T47D (cell line): ENCODE measurements at regions not wholly inside any gene's neighbourhood (a gene's known extent, or its start where the extent isn't known, plus 50 kb on each side); places are given as distances from the start of the nearest gene placed in this dataset.

ENCODE experiments used
- DNase-seq, 2 experiments: peaks; one replicate each; pipeline versions ENCODE4 v3.0.0 to v3.0.0-alpha.2; 2011 to 2012; ENCODE audit warnings: low read depth in 1 of 2, low spot score in 1 of 2
- JUND ChIP-seq: IDR thresholded peaks from 2 replicates; pipeline ENCODE4 v1.6.1; 2012; ENCODE audit warnings: low read depth
- in situ Hi-C: cut with HindIII; loops from 2 replicates; pipeline ENCODE4 v1.10.0; 2016; ENCODE audit warnings: low sequenced_read_pairs, low pct_unique_long_range_greater_than_20kb

DNA sequence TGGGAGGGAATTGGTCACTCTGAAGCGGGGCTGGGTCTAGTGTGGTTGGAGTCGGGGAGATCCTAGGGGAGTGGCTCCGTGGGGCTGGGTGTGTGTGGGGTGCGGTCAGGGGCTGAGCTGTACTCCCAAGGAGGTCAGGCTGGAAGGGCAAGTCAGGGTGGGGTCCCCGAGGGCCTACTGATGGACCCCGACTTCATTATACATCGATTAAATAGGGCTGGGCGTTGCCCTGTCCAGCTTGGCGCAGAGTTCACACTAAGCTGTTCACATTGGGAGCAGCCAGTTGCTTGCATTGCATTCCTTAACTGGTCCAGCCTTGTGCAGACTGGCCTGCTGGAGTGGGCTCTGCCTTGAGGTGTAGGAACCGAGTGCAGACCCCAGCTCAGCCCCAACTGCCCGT is 131.2 kb downstream of the ASB1 start:
- in situ Hi-C loops, result no loop called here
- TF ChIP-seq JUND, result no peak
- no peak for DNase-seq

DNA sequence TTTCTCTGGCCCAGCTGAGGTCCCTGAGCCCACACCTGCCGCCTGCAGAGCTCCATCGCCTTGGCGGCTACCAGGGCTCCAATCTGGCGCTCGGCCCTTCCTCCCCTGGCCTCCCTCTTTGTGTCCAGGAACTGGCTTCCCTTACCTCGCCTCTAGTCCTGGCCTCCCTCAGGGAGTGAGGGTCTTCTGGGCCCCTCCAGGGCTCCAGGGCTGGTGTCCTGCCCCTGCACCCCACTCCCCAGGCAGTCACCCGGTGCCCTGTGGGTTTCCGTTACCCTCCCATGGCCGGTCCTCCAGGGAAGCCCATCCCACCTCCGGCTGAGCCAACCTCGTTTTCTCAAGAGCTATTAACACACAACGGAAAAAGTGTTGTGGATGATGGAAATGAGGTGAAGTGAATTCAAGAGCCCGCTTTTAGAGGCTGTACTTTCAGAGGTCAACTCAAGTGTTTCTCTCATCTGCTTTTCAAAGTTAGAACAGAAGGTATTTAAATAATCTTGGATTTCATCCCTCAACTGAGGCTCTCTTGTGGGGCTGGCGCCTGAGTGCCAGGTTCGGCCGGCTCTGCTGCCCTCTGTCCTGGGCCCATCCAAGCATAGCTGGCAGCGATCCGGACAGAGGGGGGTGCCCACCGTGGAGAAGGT is 131.9 kb downstream of the ASB1 start:
- no peak for TF ChIP-seq JUND
- DNase-seq, result no peak
- in situ Hi-C loops, result no loop called here

DNA sequence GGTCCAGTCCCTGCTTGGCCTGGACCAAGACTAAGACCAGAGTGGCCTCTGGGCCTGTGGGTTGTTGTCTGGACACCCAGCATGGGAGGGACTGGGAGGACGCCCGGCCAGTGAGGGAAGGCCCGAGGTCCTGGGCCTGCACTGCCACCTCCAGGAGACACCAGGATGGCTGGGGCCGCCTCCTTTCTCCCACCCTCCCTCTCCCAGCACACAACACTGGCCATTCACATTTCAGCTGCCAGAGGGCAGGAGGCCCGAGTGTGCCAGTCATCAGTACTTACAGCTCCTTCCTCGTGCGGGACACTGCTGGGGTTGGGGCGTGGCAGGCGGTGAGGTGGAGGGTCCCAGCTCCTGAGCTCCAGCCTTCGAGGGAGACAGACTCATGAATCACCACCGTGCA is 133.5 kb downstream of the ASB1 start:
- no peak for DNase-seq
- TF ChIP-seq JUND, result no peak
- in situ Hi-C loops, result no loop called here

DNA sequence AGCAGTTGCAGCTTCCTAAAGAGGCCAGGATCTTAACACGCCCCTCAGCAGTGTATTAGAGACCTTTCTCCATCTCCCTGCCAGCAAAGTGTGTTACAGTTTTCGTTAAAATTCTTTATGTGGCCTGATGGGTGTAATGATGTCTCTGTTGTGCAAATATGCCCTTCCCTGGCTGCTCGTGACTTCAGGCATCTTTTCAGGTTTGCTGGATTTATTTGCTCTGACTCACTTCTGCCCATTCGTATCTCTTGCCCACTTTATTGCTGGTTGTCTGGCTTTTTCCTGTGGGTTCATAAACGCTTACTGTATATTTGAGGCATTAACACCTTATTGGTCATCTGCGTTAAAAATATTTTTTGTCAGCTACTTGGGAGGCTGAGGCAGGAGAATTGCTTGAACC is 134.5 kb downstream of the ASB1 start:
- no peak for TF ChIP-seq JUND
- in situ Hi-C loops, result no loop called here
- no peak for DNase-seq

DNA sequence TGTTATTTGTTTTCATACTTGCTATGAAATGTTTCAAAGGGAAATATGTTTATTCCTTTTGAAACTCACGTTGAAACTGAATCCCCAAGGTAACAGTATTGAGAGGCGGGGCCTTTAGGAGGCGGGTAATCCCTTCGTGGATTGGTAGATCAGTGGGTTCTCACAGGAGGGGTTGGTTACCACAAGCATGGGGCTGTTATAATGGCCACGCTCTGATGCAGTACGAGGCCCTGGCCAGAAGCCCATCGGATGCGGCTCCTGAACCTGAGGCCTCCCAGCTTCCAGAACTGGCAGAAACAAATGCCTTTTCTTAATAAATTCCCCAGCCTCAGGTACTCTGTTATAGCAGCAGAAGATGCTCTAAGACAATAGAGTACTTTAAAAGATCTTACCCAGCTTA is 135.7 kb downstream of the ASB1 start:
- DNase-seq, result no peak
- TF ChIP-seq JUND, result no peak
- in situ Hi-C loops, result no loop called here

DNA sequence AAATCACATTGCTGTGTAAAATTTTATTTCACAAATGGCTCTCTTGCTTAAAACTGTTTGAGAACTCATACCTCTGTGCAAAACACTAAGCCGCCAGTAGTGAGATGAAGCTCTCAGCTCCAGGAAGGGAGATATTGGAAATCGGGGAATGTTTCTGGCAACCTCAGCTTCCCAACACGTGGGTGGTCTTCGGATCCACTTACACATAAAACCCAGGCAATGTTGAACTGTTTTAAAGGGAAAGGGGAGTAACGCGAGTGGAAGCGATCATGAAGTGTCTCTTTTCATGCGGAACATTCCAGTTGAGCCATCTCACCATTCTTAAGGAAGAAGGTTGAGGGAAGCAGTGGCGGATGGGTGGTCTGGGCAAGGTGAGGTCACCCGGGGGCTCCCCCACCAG is 136.8 kb downstream of the ASB1 start:
- no peak for DNase-seq
- in situ Hi-C loops, result no loop called here
- no peak for TF ChIP-seq JUND

DNA sequence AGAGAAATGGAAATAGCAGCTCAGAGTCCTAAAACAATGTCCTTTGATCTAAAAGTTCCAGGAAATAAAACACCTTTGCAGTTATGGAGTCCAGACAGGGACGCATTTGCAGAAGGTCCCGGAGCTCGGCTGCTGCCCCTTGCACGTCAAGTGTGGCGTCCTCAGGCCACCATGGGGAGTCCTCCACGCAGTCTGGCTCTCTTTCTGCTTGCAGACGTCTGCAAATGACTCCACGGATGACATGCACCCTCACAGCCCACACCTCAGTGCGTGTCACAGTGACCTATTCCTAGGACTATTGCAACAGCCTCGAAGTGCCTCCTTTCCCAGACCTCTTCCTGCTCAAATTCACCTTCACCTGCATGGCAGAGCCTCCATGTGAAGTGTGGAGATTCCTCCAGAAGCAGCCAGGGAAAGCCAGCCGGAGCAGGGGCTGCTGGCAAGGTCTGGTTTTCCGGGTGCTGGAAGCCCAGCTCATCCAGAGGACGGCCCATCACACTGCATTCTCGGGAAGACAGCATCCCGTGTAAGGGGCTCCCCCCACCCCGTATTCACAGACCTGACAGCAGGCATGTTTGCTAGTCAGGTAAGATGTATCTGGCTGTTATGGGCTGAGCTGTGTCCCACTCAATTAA is 137.7 kb downstream of the ASB1 start:
- no peak for TF ChIP-seq JUND
- no peak for DNase-seq
- in situ Hi-C loops, result no loop called here

DNA sequence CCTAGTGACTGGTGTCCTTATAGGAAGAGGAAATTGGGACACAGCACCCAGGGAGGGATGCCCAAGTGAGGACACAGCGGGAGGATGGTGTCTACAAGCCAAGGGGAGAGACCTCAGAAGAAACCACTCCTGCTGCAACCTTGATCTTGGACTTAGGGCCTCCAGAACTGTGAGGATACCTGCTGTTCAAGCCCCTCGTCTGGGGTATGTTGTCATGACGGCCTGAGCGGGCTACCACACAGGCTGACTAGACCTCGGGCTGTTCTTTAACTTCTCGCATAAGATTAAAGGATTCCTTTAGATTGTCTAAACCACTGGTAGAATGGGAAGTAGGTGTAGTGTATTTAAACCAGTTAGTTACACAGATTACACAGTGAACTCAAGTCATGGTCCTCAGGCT is 138.3 kb downstream of the ASB1 start:
- in situ Hi-C loops, result no loop called here
- DNase-seq, result no peak
- no peak for TF ChIP-seq JUND

DNA sequence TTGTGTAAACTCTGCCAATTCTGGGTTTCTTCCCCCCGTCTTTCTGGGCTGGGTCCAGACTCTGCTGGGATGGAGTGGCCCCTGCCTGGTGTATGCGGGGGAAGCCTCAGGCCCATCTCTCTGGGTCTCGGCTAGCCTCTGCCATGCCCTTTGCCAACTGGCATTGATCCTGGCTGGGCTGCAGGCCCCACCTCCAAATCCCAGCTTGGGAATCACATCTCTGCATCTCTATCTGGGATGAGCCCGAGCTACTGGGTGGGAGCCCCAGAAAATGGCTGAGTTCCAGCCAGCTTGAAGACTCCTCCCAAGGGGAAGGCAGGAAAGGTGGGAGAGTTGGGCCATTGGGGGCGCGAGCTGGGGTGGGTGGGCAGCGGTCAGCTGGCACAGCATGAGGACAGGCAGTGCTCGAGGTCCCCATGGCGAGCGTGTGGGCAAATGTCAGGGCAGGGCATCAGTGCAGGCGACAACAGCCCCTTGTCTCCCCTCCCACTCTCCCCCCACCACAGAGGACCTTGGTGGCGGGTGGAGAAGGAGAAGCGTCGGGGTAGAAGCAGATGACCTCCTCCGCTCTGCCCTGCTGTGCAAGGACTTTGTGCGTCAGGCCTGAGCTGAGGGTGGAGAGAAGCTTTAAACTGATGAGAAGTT is 139.4 kb downstream of the ASB1 start:
- in situ Hi-C loops, result no loop called here
- DNase-seq, result no peak
- no peak for TF ChIP-seq JUND

DNA sequence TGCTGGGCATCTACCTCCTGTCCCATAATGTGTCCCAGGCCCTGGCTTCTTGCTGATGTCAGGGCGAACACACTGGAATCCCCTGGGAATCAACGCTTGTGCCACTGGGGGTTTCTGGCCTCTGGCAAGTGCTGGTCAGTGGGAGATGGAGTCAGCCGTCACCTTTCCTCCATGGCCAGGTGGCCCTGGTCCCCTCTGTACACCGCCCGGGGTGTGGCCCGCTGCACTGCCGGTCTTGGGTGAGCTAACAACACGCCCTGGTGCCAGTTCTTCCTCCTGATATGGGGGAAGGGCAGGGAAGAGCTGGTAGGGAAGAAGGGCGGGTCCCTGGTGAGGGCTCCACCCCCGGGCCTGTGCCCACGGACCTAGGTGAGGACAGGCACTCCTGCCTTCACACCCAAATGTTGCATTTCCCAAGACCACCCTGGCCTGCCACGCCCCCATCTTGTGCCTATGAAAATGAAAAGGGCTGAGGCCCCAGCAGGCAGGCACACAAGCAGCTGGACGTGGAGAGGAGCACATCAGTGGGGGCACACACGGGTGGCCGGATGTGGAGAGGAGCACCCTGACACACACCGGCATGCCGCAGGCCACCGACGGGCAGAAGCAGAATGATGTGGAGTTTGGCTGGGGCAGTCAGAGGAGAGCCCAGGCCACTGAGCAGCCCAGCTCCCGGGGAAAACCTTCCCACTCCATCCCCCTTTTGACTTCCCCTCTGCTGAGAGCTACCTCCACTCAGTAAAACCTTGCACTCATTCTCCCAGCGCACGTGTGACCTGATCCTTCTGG is 140.5 kb downstream of the ASB1 start:
- in situ Hi-C loops, result no loop called here
- DNase-seq, result no peak
- TF ChIP-seq JUND, result no peak

DNA sequence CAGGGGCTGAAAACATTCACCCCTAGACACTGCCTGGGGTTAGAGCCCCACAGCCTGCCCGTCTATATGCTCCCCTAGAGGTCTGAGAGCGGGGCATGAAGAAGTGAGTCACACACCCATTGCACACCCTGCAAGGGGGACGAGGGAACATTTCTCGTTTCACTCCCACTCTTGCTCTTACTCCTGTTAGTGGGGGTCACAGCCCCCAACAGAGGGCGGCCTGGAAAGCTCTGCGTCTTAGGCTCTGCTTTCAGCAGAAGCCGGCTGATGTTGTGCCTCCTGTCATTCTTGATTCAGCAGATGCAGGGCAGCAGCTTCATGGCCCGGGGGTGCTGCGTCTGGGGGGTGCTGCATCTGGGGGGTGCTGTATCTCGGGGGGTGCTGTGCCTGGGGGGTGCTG is 141.3 kb downstream of the ASB1 start:
- in situ Hi-C loops, result no loop called here
- TF ChIP-seq JUND, result no peak
- no peak for DNase-seq

DNA sequence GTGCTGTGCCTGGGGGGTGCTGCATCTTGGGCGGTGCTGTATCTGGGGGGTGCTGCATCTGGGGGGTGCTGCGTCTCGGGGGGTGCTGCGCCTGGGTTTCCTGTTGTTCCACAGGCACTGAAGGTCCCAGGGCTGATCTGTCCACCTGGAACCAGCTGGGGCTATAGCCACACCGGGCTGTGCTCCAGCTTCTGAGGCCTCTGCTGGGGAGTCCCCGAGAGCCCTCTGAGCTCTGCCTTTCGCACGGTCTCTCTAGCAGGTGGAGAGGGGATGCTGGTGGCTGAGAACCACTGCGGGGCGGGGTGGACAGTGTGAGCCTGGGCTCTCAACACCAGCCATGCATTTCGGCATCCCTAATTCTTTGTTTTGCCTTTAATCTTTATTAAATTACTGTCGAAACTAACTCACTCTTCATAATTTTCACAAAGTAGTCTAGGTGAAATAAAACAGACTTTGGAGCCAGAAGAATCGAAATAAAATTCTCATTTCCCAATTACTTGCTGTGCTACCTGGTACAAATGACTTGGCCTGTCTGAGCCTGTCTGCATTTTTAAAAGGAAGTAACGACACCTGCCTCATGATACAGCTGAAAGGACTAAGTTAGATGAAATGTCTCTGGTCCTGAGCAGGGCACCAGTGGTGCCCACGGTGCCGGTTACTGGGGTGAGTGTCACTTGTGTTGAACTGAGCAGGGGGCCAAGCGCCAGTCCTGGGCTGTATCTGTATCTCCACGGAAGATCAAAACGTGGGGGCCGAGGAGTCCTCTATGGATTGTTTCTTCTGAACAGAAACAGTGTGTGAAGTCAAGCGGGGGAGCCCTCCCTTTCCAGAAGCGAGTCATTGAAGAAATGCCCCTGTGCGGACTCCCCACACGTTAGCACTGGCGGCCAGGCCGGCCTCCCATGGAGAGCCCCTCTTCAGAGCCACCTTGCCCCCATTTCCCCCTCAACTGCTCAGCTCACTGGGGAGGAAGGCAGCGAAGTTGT is 142.0 kb downstream of the ASB1 start:
- DNase-seq, result no peak
- in situ Hi-C loops, result no loop called here

More for the DNA sequence above, 142.0 kb downstream of the ASB1 start:
- no peak for TF ChIP-seq JUND
